Astrocyte of the cerebellum (primary cell): ENCODE measurements at regions not wholly inside any gene's neighbourhood (a gene's known extent, or its start where the extent isn't known, plus 50 kb on each side); places are given as distances from the start of the nearest gene placed in this dataset.

Experiments used
- DNase-seq: peaks from one replicate; pipeline ENCODE4 v3.0.0-alpha.2; 2011; ENCODE audit warnings: low read depth
- H3K4me3 ChIP-seq: 2 replicates; pipeline ENCODE4 v1.5.1; 2011; ENCODE audit warnings: mild to moderate bottlenecking, low read depth, low read length, moderate library complexity
- CTCF ChIP-seq: IDR thresholded peaks from 2 replicates; pipeline ENCODE4 v1.5.1; 2012; ENCODE audit warnings: low read length, low read depth, moderate library complexity, mild to moderate bottlenecking; ENCODE audit errors: missing control alignments
- in situ Hi-C: cut with HindIII; loops from 2 replicates; pipeline ENCODE4 v1.10.0; 2017; ENCODE audit warnings: low sequenced_read_pairs

- TF ChIP-seq CTCF, result no peak
- no peak overlapping the region for H3K4me3 ChIP-seq
- no peak for DNase-seq
- in situ Hi-C loops, result no loop called here
These were observed 63.7 kb upstream of the HEPHL1 start for GRCh38 chr11:93957397-93957952.

DNA sequence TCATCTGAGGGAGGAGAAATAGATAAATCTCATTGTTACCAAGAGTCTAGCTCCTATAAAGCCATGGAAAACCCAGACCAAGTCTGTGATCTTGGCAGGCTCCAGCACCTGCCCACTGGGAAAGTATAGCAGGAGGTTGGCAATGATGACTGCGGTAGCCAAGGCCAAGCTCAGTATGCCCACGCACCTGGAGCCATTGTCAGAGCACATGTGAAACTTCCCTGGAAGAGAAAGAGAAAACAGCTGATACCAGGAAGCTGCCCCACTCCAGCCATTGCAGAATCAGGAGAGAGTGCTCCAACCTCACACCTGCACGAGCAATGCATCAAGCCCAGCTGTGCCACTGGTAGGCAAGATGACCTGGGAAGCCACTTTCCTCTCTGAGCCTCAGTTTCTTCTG lies 62.2 kb upstream of the HEPHL1 start:
- no peak for TF ChIP-seq CTCF
- no peak for DNase-seq
- in situ Hi-C loops, result no loop called here
- no peak overlapping the region for H3K4me3 ChIP-seq

GRCh38 chr11:93959663-93960062 lies 61.5 kb upstream of the HEPHL1 start:
- H3K4me3 ChIP-seq, result no peak overlapping the region
- no peak for TF ChIP-seq CTCF
- no peak for DNase-seq
- in situ Hi-C loops, result no loop called here

DNA sequence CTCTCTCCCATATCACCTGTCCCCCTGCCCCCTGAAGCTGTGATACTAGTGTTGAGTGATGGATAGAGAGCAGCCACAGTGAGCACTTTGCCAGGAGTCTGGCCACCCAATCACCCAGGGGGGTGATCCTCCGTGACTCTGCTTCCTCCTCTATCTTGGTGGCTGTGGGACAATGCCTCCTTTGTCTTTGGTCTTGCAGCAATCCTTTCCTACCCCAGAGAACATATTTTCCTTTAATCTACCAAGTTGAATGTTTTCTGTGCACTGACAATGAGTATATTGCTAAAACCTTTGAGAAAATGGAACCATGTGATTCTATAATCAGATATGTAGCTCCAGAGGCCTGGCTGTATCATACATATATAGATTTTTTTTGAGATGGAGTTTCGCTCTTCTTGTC lies 58.1 kb upstream of the HEPHL1 start:
- H3K4me3 ChIP-seq, result no peak overlapping the region
- no peak for DNase-seq
- no peak for TF ChIP-seq CTCF
- in situ Hi-C loops, result no loop called here

GRCh38 chr11:93967258-93967657 lies 53.9 kb upstream of the HEPHL1 start:
- in situ Hi-C loops, result no loop called here
- no peak overlapping the region for H3K4me3 ChIP-seq
- TF ChIP-seq CTCF, result no peak
- no peak for DNase-seq

DNA sequence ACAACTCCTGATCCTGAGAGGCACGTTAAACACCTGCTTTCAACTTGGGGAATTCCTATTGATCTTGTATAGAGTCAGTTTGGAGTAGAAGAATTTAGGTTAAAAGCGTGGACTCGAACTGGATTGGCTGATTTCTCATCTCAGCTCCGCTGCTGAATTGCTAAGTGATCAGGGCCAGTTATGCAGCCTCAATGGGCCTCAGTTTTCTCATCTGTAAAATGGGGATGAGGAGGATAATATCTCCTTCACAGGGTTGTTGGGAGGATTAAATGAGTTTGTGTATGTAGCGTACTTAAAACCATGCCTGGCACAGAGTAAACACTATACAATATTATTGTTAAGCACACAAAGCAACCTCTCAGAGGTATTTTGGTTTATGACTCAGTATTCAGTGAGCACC lies 53.2 kb upstream of the HEPHL1 start:
- DNase-seq, result no peak
- no peak for TF ChIP-seq CTCF
- H3K4me3 ChIP-seq, result no peak overlapping the region
- in situ Hi-C loops, result no loop called here
